ENCODE measurements at regions not wholly inside any gene's neighbourhood (a gene's known extent, or its start where the extent isn't known, plus 50 kb on each side); places are given as distances from the start of the nearest gene placed in this dataset.
"Not testable (repeated sequence)": the region's sequence is repeated elsewhere in the genome, so short reads cannot be mapped to it uniquely, and the experiment has no call there.

GRCh38 chr1:112833806-112834205, 118.7 kb upstream of the PPM1J start:
- Mint-ChIP-seq H3K36me3 (ENCODE audit: insufficient read depth, unreplicated experiment) (no peaks in the 10 kb centered on the region), H3K27ac (ENCODE audit: unreplicated experiment) (no peak overlapping the region), H3K27me3 (ENCODE audit: insufficient read depth, unreplicated experiment) (no peaks in the 10 kb centered on the region), H3K9me3 (ENCODE audit: unreplicated experiment) (no peaks in the 10 kb centered on the region), H3K4me3 (ENCODE audit: unreplicated experiment) (no peak overlapping the region), H3K4me1 (ENCODE audit: low read depth, unreplicated experiment) (peaks cover 12% of the 10 kb centered on the region)
- TF ChIP-seq CTCF (IDR thresholded peaks at IDR 0.05; ENCODE audit: insufficient read depth in 1 of 2, low read depth in 1 of 2, low read length in 1 of 2, severe bottlenecking in 1 of 2, unreplicated experiment in 1 of 2): no peak
- Histone ChIP-seq H3K4me3 (ENCODE audit: low read depth, low read length) (no peak overlapping the region), H3K27me3 (replicated peaks; ENCODE audit: control insufficient read depth, insufficient read depth, low read length) (no peaks in the 10 kb centered on the region), H3K4me1 (peaks cover 14% of the 10 kb centered on the region), H3K9me3 (no peaks in the 10 kb centered on the region), H3K36me3 (ENCODE audit: control insufficient read depth, insufficient read depth, low read length) (no peaks in the 10 kb centered on the region)
- CTCF ChIA-PET: no interaction called here
- intact Hi-C loops (cut with micrococcal nuclease; ENCODE audit: unreplicated experiment): no loop called here
- POLR2A ChIA-PET: interaction anchor here (1.1 kb wide), 1 partner anchor 15 kb away, joined by 3 read pairs; no protein-coding TSS in a partner anchor
- BruUV-seq (replicated peaks): no TSS peak
- no peak for DNase-seq

GRCh38 chr1:112832259-112832658, 117.1 kb upstream of the PPM1J start:
- peak overlapping the region; percentile 62 for H3K4me3 Mint-ChIP-seq (ENCODE audit: unreplicated experiment)
- BruUV-seq (replicated peaks); H3K27me3 Mint-ChIP-seq (ENCODE audit: insufficient read depth, unreplicated experiment); H3K36me3 ChIP-seq (ENCODE audit: control insufficient read depth, insufficient read depth, low read length); POLR2A ChIA-PET; H3K4me3 ChIP-seq (ENCODE audit: low read depth, low read length); H3K36me3 Mint-ChIP-seq (ENCODE audit: insufficient read depth, unreplicated experiment); CTCF ChIA-PET; H3K9me3 ChIP-seq; H3K9me3 Mint-ChIP-seq (ENCODE audit: unreplicated experiment); H3K27me3 ChIP-seq (replicated peaks; ENCODE audit: control insufficient read depth, insufficient read depth, low read length): not testable (repeated sequence)
- peak; percentile 60 to 64 for DNase-seq
- intact Hi-C loops (cut with micrococcal nuclease; ENCODE audit: unreplicated experiment): loop anchor here (1.0 kb wide), 1 partner anchor 23 kb away; no protein-coding TSS in a partner anchor
- H3K4me1 ChIP-seq: peaks cover 15% of the 10 kb centered on the region
- H3K27ac Mint-ChIP-seq (ENCODE audit: unreplicated experiment): peak overlapping the region; percentile 79
- H3K4me1 Mint-ChIP-seq (ENCODE audit: low read depth, unreplicated experiment): peaks cover 15% of the 10 kb centered on the region

- BruUV-seq (replicated peaks); POLR2A ChIA-PET: not testable (repeated sequence)
Observed at GRCh38 chr1:112829691-112830090, 114.6 kb upstream of the PPM1J start.

GRCh38 chr1:112828716-112829115, 113.6 kb upstream of the PPM1J start:
- Mint-ChIP-seq H3K9me3 (ENCODE audit: unreplicated experiment) (no peaks in the 10 kb centered on the region), H3K4me3 (ENCODE audit: unreplicated experiment) (no peak overlapping the region), H3K27me3 (ENCODE audit: insufficient read depth, unreplicated experiment) (no peaks in the 10 kb centered on the region), H3K27ac (ENCODE audit: unreplicated experiment) (no peak overlapping the region), H3K36me3 (ENCODE audit: insufficient read depth, unreplicated experiment) (no peaks in the 10 kb centered on the region), H3K4me1 (ENCODE audit: low read depth, unreplicated experiment) (peaks cover 46% of the 10 kb centered on the region)
- no peaks in the 10 kb centered on the region for H3K9me3 ChIP-seq
- no peak overlapping the region for H3K4me3 ChIP-seq (ENCODE audit: low read depth, low read length)
- intact Hi-C loops (cut with micrococcal nuclease; ENCODE audit: unreplicated experiment): no loop called here
- ChIA-PET POLR2A (no interaction called here), CTCF (no interaction called here)
- no peak for DNase-seq
- TF ChIP-seq CTCF (IDR thresholded peaks at IDR 0.05; ENCODE audit: insufficient read depth in 1 of 2, low read depth in 1 of 2, low read length in 1 of 2, severe bottlenecking in 1 of 2, unreplicated experiment in 1 of 2): no peak
- H3K27me3 ChIP-seq (replicated peaks; ENCODE audit: control insufficient read depth, insufficient read depth, low read length): no peaks in the 10 kb centered on the region
- BruUV-seq (replicated peaks): no TSS peak
- no peaks in the 10 kb centered on the region for H3K36me3 ChIP-seq (ENCODE audit: control insufficient read depth, insufficient read depth, low read length)
- peaks cover 39% of the 10 kb centered on the region for H3K4me1 ChIP-seq

More at GRCh38 chr1:112829691-112830090, 114.6 kb upstream of the PPM1J start:
- DNase-seq; H3K36me3 ChIP-seq (ENCODE audit: control insufficient read depth, insufficient read depth, low read length); H3K27me3 Mint-ChIP-seq (ENCODE audit: insufficient read depth, unreplicated experiment); H3K27me3 ChIP-seq (replicated peaks; ENCODE audit: control insufficient read depth, insufficient read depth, low read length); H3K27ac Mint-ChIP-seq (ENCODE audit: unreplicated experiment); H3K4me3 ChIP-seq (ENCODE audit: low read depth, low read length); H3K4me3 Mint-ChIP-seq (ENCODE audit: unreplicated experiment); H3K36me3 Mint-ChIP-seq (ENCODE audit: insufficient read depth, unreplicated experiment); intact Hi-C loops (cut with micrococcal nuclease; ENCODE audit: unreplicated experiment); CTCF ChIA-PET; H3K9me3 Mint-ChIP-seq (ENCODE audit: unreplicated experiment); H3K9me3 ChIP-seq: not testable (repeated sequence)
- H3K4me1 Mint-ChIP-seq (ENCODE audit: low read depth, unreplicated experiment): peaks cover 37% of the 10 kb centered on the region
- H3K4me1 ChIP-seq: peaks cover 39% of the 10 kb centered on the region

- H3K27me3 Mint-ChIP-seq (ENCODE audit: insufficient read depth, unreplicated experiment); H3K36me3 Mint-ChIP-seq (ENCODE audit: insufficient read depth, unreplicated experiment); H3K4me3 ChIP-seq (ENCODE audit: low read depth, low read length); intact Hi-C loops (cut with micrococcal nuclease; ENCODE audit: unreplicated experiment); H3K9me3 Mint-ChIP-seq (ENCODE audit: unreplicated experiment); H3K4me3 Mint-ChIP-seq (ENCODE audit: unreplicated experiment); POLR2A ChIA-PET; H3K9me3 ChIP-seq; BruUV-seq (replicated peaks); H3K27me3 ChIP-seq (replicated peaks; ENCODE audit: control insufficient read depth, insufficient read depth, low read length); CTCF ChIA-PET; DNase-seq; H3K36me3 ChIP-seq (ENCODE audit: control insufficient read depth, insufficient read depth, low read length): not testable (repeated sequence)
- peak overlapping the region; percentile 87 for H3K27ac Mint-ChIP-seq (ENCODE audit: unreplicated experiment)
- peaks cover 41% of the 10 kb centered on the region for H3K4me1 Mint-ChIP-seq (ENCODE audit: low read depth, unreplicated experiment)
- peaks cover 34% of the 10 kb centered on the region for H3K4me1 ChIP-seq
Observed at GRCh38 chr1:112827391-112827790, 112.3 kb upstream of the PPM1J start.

All from Caco-2 (cell line).